ENCODE measurements at regions not wholly inside any gene's neighbourhood (a gene's known extent, or its start where the extent isn't known, plus 50 kb on each side); places are given as distances from the start of the nearest gene placed in this dataset.

DNA sequence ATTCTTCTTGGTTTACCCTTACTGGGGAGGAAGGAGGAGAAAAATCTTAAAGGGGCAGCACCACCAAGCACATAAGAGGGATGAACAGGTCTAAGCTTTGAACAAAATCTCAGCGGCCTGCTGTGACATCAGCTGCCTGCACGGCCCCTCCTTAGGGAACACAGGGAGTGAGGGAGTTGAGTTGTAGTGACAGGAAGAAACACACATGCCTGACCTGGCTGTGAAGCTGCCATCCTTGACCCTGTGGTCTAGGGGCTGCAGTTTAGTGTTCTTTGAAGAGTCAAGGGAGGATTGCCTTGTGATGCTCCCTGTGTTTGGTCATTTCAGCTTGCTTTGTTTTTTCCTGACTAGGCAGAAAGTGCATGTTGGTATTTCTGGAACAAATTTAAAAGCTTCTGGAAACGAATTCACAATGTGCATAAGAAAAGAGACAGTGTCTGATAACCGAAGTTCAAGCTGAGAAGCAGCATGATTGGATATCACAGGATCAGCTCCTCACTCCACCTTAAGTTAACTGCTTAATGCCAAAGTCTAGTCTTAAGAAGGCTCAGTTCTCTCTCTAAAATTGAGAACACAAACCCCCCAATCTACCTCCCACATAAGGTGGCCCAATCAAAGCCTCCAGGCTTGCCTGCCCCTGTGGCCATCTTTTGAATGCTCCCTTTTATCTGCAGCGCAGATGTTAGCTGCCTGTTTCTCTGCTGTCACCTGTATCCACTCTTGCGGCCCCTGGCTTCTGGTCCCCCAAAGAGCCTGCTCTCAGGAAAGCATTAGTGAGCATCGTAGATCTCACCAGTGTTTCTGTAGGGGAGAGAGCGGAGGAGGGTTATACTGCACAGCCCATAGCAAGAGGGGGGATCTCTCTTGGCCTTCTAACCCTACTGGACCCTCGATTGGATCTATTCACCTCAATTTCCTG is 82.2 kb downstream of the SCN11A start:
- Histone ChIP-seq H3K27me3 (no peaks in the 10 kb centered on the region), H3K4me1 (no peaks in the 10 kb centered on the region), H3K9me3 (no peaks in the 10 kb centered on the region), H3K4me3 (ENCODE audit: low read depth, low read length) (no peak overlapping the region), H3K36me3 (no peaks in the 10 kb centered on the region)
- TF ChIP-seq, protein P1, sequence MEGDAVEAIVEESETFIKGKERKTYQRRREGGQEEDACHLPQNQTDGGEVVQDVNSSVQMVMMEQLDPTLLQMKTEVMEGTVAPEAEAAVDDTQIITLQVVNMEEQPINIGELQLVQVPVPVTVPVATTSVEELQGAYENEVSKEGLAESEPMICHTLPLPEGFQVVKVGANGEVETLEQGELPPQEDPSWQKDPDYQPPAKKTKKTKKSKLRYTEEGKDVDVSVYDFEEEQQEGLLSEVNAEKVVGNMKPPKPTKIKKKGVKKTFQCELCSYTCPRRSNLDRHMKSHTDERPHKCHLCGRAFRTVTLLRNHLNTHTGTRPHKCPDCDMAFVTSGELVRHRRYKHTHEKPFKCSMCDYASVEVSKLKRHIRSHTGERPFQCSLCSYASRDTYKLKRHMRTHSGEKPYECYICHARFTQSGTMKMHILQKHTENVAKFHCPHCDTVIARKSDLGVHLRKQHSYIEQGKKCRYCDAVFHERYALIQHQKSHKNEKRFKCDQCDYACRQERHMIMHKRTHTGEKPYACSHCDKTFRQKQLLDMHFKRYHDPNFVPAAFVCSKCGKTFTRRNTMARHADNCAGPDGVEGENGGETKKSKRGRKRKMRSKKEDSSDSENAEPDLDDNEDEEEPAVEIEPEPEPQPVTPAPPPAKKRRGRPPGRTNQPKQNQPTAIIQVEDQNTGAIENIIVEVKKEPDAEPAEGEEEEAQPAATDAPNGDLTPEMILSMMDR (IDR thresholded peaks at IDR 0.05; ENCODE audit: low read depth, low read length) = no peak
- no peak for DNase-seq

DNA sequence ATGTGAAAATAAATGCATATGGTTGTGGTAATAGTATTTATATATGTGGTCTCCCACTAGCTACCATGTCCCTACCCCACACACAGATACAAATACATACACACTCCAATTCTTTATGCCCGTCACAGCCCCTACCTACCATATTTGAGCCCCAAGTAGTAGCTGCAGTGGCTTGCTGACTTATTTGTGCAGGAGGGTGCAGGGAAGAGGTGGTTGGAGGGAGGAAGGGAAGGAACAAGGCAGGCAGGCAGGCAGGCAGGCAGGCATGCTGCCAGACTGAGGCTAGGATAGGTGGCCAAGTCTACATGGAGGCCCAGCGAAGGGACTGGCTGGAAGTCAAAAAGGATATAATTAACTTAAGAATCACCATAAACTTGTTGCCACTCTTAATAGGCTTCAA is 82.9 kb downstream of the SCN11A start:
- Histone ChIP-seq H3K36me3 (no peaks in the 10 kb centered on the region), H3K4me1 (no peaks in the 10 kb centered on the region), H3K9me3 (no peaks in the 10 kb centered on the region), H3K27me3 (no peaks in the 10 kb centered on the region), H3K4me3 (ENCODE audit: low read depth, low read length) (no peak overlapping the region)
- no peak for DNase-seq
- TF ChIP-seq, protein P1 (IDR thresholded peaks at IDR 0.05; ENCODE audit: low read depth, low read length) = no peak

DNA sequence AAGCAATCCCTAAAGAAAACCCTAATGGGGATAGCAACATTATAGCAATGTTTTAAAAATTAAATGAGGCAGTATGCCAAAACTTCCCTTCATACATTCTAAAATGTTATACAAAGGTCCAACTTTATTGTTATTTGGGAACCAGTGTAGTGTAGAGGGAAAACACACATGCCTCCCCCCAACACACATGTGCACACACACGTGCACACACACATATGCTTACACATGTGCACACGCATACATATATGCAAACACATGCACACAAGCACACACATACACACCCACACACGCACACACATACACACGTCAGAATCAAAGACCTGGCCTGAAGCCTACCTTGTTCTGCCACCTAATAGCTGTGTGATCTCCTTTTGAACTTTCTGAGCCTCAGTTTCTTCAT is 83.3 kb downstream of the SCN11A start:
- H3K36me3 ChIP-seq = no peaks in the 10 kb centered on the region
- no peak for DNase-seq
- no peak overlapping the region for H3K4me3 ChIP-seq (ENCODE audit: low read depth, low read length)
- no peaks in the 10 kb centered on the region for H3K9me3 ChIP-seq
- no peaks in the 10 kb centered on the region for H3K4me1 ChIP-seq
- H3K27me3 ChIP-seq = no peaks in the 10 kb centered on the region
- TF ChIP-seq, protein P1 (IDR thresholded peaks at IDR 0.05; ENCODE audit: low read depth, low read length) = no peak

DNA sequence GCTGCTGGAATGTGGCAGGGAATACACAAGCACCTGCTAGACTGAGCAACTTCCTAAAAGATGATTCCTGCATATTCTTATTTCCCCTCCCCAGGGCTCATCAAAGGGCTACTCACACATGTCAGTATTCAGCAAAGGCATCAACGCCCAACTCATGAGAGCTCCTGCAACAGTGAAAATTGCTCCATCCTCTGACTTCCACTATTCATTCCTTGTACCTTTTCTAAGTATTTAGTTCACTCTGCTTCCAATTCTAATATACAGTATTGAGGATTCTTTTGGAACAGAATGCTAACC is 84.1 kb downstream of the SCN11A start:
- TF ChIP-seq, protein P1 (IDR thresholded peaks at IDR 0.05; ENCODE audit: low read depth, low read length) = no peak
- Histone ChIP-seq H3K4me3 (ENCODE audit: low read depth, low read length) (no peak overlapping the region), H3K9me3 (no peaks in the 10 kb centered on the region), H3K4me1 (no peaks in the 10 kb centered on the region), H3K36me3 (no peaks in the 10 kb centered on the region), H3K27me3 (no peaks in the 10 kb centered on the region)
- DNase-seq = no peak

DNA sequence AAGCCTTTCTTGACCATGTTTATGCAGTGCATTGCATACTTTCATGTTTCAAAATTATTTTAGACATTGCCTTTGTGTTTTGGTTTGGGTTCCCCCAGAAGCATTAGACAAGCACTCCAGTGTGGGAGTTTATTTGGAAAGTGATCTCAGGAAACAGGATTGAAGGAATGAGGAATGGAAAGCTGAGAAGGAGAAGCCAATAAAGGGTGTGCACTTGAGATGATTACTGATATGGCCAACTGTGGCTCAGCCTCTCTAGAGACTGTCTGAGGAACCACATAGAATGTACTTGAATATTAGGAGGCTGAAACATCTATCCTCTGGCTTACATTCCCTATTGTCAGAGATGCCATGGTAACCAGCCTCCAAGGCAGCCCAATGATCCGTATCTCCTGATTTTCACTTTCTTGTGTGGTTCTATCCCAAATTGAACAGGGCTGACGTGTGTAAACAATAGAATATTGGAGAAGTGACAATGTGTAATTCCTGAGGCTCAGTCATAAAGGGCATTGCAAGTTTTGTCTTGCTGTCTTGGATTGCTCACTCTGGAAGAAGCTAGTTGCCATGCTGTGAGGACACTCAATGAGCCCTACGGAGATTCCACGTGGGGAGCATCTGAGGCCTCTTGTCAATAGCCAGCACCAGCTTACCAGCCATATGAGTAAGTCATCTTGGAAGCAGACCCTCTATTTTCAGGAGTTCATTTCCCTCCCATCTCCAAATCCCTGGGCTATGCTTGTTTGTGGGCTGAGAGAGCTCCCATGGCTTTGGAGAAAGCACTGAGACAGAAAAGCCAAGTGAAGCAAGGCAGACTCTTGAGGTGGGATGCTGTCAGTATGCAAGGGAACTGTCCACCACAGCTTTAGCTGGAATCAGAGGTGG is 84.7 kb downstream of the SCN11A start:
- no peaks in the 10 kb centered on the region for H3K4me1 ChIP-seq
- DNase-seq = no peak
- TF ChIP-seq, protein P1 (IDR thresholded peaks at IDR 0.05; ENCODE audit: low read depth, low read length) = no peak
- H3K9me3 ChIP-seq = no peaks in the 10 kb centered on the region
- H3K36me3 ChIP-seq = no peaks in the 10 kb centered on the region
- H3K27me3 ChIP-seq = no peaks in the 10 kb centered on the region
- H3K4me3 ChIP-seq (ENCODE audit: low read depth, low read length) = no peak overlapping the region

DNA sequence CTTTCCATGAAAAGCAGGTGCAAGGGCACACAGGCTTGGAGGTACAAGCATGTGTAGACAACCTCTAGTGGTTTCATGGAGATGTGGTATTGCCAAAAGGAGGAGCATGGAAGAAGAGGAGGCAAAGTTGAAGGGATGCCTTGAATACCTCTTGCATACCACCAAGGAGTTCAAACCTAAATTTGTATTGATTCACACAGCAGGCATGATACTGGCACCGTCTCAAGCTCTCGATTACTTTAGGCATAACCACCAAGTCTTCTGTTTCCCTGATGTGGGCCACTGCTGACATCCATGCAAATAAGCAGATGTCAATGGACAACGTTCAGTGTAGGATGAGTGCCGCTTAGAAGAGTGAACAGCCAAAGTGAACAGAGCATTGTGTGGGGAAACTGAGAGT is 87.1 kb downstream of the SCN11A start:
- DNase-seq = no peak
- Histone ChIP-seq H3K36me3 (no peaks in the 10 kb centered on the region), H3K4me1 (no peaks in the 10 kb centered on the region), H3K9me3 (no peaks in the 10 kb centered on the region), H3K27me3 (no peaks in the 10 kb centered on the region), H3K4me3 (ENCODE audit: low read depth, low read length) (no peak overlapping the region)
- TF ChIP-seq, protein P1 (IDR thresholded peaks at IDR 0.05; ENCODE audit: low read depth, low read length) = no peak

Data from BE2C (cell line).